Transverse colon (tissue), 4 donors: ENCODE measurements at regions not wholly inside any gene's neighbourhood (a gene's known extent, or its start where the extent isn't known, plus 50 kb on each side); places are given as distances from the start of the nearest gene placed in this dataset.

ENCODE experiments used
- EP300 ChIP-seq: sonication (generic); formaldehyde crosslinking; IDR thresholded peaks from one replicate; pipeline ENCODE4 v1.6.1; 2017; ENCODE audit warnings: antibody characterized with exemption, low read depth
- POLR2A ChIP-seq: fragments of 450-650 bp; IDR thresholded peaks from one replicate; pipeline ENCODE4 v1.6.1; 2016; ENCODE audit warnings: antibody characterized with exemption, mild to moderate bottlenecking, moderate library complexity
- POLR2AphosphoS5 ChIP-seq, 3 donors: sonication (generic); formaldehyde crosslinking; IDR thresholded peaks; one replicate each; pipeline ENCODE4 v1.6.1; 2016; ENCODE audit warnings: antibody characterized with exemption in 3 of 3
- TF ChIP-seq, protein P1 (sequence below), 5 experiments: fragments of 200-600 bp in 3 of 5; fragments of 450-650 bp in 2 of 5; sonication (generic) in 3 of 5; IDR thresholded peaks; 1 replicate in 2 of 5; 2 replicates in 3 of 5; pipeline ENCODE4 v1.5.1; 2016 to 2017; ENCODE audit warnings: antibody characterized with exemption in 5 of 5, inconsistent platforms in 3 of 5, mild to moderate bottlenecking in 2 of 5, moderate library complexity in 1 of 5

GRCh38 chr7:114859477-114859876, 62.4 kb upstream of the MDFIC start:
- TF ChIP-seq, protein P1, sequence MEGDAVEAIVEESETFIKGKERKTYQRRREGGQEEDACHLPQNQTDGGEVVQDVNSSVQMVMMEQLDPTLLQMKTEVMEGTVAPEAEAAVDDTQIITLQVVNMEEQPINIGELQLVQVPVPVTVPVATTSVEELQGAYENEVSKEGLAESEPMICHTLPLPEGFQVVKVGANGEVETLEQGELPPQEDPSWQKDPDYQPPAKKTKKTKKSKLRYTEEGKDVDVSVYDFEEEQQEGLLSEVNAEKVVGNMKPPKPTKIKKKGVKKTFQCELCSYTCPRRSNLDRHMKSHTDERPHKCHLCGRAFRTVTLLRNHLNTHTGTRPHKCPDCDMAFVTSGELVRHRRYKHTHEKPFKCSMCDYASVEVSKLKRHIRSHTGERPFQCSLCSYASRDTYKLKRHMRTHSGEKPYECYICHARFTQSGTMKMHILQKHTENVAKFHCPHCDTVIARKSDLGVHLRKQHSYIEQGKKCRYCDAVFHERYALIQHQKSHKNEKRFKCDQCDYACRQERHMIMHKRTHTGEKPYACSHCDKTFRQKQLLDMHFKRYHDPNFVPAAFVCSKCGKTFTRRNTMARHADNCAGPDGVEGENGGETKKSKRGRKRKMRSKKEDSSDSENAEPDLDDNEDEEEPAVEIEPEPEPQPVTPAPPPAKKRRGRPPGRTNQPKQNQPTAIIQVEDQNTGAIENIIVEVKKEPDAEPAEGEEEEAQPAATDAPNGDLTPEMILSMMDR (IDR thresholded peaks at IDR 0.05), result no peak
- TF ChIP-seq POLR2AphosphoS5 (IDR thresholded peaks at IDR 0.05), result no peak
- TF ChIP-seq POLR2A, result no peak
- TF ChIP-seq EP300, result no peak
